AG09319 (cell line): ENCODE measurements at regions not wholly inside any gene's neighbourhood (a gene's known extent, or its start where the extent isn't known, plus 50 kb on each side); places are given as distances from the start of the nearest gene placed in this dataset.

Experiments
- DNase-seq: peaks from one replicate; pipeline ENCODE4 v3.0.0-alpha.2; 2010; ENCODE audit warnings: low read depth; ENCODE audit errors: extremely low read depth
- TF ChIP-seq, protein P1 (sequence below): IDR thresholded peaks from 2 replicates; pipeline ENCODE4 v1.5.1; 2011; ENCODE audit warnings: low read depth, mild to moderate bottlenecking, inconsistent platforms, low read length, moderate library complexity

DNA sequence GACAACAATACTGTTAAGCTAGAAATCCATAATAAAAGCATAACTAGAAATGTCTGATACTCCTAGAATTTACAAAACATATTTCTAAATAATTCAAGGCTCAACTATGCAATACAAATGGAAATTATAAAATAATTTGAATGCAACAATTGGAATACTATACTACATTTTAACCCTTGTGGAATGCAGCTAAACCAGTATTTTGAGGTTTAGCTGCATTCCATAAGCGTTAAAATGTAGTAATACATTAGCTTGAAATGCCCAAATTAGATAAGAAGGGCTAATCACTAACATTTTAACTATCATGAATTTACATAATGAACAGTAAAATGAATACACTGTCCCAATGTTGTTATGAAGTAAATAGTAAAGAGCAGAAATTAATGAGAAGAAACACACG is 617.2 kb upstream of the CHORDC1 start:
- TF ChIP-seq, protein P1, sequence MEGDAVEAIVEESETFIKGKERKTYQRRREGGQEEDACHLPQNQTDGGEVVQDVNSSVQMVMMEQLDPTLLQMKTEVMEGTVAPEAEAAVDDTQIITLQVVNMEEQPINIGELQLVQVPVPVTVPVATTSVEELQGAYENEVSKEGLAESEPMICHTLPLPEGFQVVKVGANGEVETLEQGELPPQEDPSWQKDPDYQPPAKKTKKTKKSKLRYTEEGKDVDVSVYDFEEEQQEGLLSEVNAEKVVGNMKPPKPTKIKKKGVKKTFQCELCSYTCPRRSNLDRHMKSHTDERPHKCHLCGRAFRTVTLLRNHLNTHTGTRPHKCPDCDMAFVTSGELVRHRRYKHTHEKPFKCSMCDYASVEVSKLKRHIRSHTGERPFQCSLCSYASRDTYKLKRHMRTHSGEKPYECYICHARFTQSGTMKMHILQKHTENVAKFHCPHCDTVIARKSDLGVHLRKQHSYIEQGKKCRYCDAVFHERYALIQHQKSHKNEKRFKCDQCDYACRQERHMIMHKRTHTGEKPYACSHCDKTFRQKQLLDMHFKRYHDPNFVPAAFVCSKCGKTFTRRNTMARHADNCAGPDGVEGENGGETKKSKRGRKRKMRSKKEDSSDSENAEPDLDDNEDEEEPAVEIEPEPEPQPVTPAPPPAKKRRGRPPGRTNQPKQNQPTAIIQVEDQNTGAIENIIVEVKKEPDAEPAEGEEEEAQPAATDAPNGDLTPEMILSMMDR: no peak
- DNase-seq: no peak

- DNase-seq: no peak
Observed at GRCh38 chr11:90836031-90836430, 613.2 kb upstream of the CHORDC1 start.

GRCh38 chr11:90823446-90823845 is 600.6 kb upstream of the CHORDC1 start:
- DNase-seq: no peak
- TF ChIP-seq, protein P1: no peak

More at GRCh38 chr11:90836031-90836430, 613.2 kb upstream of the CHORDC1 start:
- TF ChIP-seq, protein P1: no peak

DNA sequence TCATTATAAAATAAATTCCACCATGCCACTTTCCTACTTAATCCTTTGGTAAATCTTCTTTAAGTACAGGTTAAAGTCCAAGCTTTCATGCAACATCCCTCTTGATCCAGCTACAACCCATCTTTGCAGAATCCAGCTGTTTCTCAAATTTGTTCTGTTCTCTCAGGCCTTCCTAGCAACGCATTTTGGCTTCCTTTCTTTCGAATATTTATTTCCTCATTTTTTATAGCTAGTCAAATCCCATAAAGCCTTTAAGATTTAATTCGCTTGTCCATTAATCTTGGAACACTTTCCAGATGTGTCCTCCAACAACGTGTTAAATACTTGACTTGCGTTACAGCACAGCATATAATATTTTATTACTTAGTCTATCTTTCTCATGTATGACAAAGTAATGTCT is 600.1 kb upstream of the CHORDC1 start:
- DNase-seq: no peak

DNA sequence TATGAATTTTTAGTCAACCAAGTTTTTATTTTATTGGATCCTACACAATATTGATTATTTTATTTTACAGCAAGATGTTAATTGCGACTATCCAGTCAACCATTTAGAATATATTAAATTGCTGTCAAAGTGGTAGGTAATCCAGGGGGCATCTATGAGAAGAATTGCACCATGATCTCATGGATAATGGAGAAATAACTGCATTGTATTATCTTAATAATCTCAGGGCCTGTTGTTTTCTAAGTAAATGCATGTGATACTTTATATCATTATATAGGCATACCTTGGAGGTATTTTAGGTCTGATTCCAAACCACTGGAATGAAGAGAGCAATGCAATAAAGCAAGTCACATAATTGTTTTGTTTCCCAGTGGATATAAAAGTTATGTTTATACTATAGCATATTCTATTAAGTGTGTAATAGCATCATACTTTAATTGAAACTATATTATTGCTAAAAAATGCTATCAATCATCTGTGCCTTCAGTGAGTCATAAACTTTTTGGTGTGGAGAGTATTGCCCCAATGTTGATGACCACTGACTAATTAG is 595.4 kb upstream of the CHORDC1 start:
- TF ChIP-seq, protein P1: no peak
- DNase-seq: no peak

More for the DNA sequence above, 600.1 kb upstream of the CHORDC1 start:
- TF ChIP-seq, protein P1: no peak

DNA sequence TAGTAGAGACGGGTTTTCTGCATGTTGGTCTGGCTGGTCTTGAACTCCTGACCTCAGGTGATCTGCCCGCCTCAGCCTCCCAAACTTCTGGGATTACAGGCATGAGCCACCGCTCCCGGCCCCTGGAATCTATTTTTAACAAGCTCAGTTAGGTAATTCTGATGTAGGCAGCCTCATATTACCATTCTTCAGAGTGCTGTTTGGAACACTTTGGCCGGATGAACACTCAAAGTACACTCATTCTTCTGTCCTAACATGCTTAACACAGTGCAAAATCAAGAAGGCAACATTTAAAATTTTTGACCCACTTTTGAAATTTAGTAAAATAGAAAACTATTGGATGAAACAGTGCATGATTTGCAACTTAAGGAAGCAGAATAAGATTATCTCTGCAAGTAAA is 586.7 kb upstream of the CHORDC1 start:
- DNase-seq: no peak
- TF ChIP-seq, protein P1: no peak

DNA sequence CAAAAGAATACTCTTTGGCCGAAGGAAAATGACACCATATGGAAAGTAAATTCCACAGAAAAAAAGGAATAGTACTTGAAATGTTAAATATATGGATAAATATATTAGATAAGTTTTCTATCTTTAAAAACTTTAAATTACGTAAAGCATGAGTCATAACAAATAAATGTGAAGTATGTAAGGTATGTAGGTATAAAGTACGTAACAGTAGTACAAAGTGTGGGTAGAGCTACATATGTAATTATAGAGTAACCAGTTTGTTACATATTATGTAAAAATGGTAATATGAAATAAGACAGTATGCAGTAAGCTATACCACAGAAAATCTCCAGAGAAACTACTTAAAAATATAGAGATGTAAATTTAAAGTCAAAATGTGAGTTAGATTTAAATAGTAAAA is 582.3 kb upstream of the CHORDC1 start:
- DNase-seq: no peak
- TF ChIP-seq, protein P1: no peak
